Pons (tissue), 1 donor: ENCODE measurements at regions not wholly inside any gene's neighbourhood (a gene's known extent, or its start where the extent isn't known, plus 50 kb on each side); places are given as distances from the start of the nearest gene placed in this dataset.
"Not testable (repeated sequence)": the region's sequence is repeated elsewhere in the genome, so short reads cannot be mapped to it uniquely, and the experiment has no call there.

Experiments used
- DNase-seq: peaks from one replicate; pipeline ENCODE4 v3.0.0-alpha.2; 2016; ENCODE audit warnings: low spot score

DNA sequence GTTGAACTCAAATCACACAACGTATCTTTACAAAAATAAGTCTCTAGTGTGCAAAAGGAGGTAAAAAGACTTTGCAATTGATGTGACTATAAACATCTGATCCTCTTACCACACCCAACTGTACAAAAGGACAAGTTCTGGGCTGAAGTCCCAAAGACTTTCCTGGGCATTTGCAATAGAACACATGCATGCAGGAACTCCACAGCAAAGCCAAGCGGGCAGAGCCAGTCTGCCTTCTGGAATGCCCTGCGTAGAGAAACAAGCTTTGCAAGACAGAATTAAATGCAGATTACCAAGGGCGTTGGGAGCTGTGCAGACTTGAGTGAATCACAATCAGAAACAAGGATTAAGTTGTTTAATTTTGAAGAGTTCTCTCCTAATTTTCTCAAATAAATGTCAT lies 208.4 kb upstream of the ZNF521 start:
- peak; percentile 23 for DNase-seq

DNA sequence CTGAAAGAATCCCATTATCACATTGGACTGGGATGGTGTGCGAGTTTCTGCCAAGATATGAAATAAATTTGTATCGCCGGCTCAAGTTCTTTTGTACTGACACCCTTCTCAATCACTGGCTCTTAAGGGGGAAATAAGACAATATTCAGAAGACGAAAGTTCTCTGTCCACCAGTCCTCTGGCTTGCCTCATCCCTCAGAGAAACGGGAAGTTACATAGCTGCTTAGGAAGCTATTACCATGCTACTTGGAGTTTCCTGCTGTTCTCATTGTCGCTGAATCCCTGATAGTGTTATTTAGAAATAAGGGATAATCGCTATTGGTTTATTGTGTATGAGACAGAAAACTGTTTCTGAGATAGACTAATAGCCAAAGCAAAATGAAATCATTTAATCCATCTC lies 205.0 kb upstream of the ZNF521 start:
- no peak for DNase-seq

DNA sequence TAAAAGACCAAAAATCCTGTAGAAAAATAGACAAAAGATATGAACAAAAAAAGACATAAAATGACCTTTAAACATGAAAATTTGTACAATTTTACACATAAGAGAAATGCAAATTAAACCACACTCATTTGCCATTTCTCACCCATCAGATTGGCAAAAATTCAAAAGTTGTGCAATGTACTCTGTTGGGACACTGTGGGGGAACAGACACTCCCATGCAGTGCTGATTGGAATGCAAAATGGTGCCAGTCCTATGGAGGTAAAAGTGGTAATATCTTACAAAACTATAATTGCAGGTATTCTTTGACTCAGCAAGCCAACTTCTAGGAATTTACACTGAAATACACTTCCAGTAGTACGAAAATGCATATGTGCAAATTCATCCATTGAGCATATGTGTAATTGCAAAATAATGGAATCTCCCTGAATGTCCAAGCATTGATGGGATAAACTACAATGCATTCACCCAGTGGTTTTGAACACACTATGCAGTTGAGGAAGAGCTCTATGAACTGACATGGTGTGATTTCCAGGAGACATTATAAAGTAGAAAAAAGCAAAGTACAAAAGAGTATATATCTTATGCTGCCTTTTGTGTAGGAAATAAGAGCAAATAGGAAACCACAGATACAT lies 201.8 kb upstream of the ZNF521 start:
- DNase-seq = no peak

DNA sequence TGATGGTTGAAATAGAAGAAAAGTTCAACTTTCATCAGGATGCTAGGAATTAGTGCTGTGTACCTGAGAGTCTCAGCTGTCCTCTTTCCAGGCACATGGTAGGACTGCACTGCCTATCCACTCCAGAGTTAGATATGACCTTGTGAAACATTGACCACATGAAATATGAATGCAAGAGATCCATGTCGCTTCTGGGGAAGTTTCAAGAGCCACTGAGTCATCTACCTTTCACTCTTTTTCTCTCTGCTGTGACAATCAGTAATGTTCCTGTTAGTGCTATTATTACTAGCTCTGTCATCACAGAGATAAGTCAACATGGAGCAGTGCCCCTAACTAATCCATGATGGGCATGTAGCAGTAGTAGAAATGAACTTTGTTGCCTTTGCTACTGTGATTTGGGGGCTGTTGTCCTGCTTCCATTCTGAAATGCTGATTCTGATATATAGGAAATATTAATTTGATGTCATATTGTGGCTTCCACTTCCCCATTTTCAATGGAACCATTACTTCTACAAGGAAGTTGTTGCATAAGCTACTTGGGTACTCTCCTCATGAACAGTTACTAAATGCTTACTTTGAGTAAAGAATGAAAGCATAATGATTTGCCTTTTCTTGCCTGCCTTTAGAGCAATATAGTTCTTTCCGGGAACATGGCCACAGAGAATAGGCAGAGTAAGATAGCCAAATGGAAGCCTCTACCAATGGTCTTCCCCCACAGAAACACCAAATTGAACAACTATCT lies 192.8 kb upstream of the ZNF521 start:
- no peak for DNase-seq

DNA sequence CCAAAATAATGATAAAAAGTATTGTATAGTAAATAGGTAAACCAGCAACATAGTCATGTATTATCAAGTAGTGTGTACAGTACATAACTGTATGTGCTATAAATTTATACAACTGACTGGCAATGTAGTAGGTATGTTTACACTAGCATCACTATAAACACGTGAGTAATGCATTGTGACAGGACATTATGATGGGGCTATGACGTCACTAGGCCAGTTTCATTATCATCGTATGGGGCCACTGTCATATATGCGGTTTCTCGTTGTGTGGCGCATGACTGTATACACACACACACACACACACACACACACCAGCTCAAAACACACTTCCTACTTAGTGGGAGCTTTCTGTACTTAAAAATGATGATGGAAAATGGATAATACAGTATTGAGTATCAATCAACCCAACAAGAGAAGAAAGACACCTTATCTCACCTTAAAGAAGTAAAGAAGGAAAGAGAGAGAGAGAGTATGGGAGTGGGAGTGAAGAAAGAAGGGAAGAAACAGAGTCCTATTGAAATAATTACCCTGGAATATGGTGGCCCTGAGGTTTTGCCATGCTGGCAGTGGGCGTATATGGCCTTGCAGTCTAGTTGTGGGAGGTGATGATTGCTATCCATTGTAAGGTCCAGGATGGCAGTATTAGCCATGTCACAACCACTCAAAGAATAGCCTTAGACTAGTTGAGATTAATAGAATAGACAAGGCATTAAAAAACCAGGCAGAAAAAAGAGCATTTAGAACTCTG lies 186.4 kb upstream of the ZNF521 start:
- DNase-seq = no peak

DNA sequence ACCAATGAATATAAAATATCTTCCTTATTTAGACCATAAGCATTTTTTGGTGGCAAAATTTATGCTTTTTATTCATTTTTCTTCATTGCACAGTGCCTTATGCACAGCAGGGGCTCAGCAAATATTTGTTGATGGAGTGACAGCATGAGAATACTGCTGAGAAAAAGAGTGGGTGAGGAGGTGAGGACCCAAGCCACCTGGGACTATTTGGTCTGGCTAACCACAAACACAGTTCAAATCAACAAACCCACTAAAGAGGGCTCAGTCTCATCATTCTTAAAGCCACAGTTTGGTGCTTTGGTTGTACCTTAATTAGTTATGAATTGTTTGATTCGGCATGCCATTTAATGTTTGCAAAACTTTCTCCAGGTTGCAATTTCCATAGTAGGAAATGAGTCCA lies 183.5 kb upstream of the ZNF521 start:
- DNase-seq = no peak

DNA sequence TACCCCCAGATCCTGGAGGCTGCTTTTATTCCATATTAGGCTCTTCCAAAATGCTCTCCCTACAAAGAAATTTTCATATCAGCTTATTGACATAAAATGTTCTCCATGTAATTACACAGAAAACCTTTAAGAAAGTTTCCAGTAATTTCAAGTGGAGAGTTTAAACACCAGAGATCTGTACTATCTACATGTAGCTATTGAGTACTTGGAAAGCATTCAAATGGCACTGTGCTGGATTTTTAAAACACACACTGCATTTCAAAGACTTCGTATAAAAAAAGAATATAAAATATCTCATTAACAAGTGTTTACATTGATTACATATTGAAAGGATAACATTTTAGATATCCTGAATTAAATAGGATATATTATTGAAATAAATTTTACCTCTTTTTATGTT lies 182.4 kb upstream of the ZNF521 start:
- DNase-seq = no peak

DNA sequence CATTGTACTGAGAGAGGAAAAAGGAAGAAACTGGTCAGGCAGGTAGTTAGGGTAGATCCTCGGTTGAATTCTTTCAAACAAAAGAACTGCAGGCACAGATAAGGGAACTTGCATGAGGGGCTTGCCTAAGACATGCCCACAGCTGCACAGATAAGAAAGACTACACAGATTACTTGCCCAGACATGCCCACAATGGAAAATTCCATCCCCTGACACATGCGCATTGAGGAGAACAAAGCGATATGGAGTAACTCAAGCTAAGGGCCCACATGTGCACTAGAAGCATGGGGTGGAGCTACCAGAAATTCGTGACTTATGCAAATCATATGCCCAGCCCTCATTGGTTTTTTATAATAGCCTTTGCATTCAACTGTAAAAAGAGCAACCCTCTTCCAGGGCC lies 181.3 kb upstream of the ZNF521 start:
- DNase-seq = no peak

DNA sequence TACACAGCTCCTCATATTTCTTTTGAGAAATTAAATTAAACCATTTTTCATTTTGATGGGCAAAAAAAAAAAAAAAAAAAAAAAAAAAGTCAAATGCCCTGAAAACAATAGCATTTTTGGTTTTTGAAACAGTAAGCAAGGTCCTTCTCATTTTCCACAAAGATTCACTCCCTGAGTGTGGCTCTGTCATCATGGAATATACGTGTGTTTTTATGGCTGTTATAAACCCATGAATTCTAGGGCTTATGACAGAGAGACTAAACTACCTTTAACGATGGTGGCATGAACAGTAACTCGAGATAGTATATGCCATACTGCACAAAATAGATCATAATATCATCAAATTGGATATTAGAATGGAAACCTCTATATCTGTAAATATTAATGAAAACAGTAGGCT lies 179.2 kb upstream of the ZNF521 start:
- no peak for DNase-seq

DNA sequence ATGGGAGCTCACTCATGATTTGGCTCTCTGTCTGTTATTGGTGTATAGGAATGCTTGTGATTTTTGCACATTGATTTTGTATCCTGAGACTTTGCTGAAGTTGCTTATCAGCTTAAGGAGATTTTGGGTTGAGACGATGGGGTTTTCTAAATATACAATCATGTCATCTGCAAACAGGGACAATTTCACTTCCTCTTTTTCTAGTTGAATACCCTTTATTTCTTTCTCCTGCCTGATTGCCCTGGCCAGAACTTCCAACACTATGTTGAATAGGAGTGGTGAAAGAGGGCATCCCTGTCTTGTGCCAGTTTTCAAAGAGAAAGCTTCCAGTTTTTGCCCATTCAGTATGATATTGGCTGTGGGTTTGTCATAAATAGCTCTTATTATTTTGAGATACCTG lies 173.8 kb upstream of the ZNF521 start:
- not testable (repeated sequence) for DNase-seq

DNA sequence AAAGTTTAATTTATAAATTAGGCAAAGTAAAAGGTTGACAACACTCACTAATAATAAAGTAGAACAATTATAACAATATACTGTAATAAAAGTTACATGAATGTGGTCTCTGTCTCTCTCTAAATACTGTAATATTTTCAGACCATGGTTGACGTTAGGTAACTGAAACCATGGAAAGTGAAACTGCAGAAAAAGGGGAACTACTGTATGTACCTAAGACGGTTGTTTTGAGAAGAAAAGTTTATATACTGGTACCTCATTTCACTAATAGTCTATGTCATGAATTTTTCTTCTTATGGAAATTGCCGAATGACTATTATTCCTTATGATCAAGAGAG lies 166.7 kb upstream of the ZNF521 start:
- no peak for DNase-seq

DNA sequence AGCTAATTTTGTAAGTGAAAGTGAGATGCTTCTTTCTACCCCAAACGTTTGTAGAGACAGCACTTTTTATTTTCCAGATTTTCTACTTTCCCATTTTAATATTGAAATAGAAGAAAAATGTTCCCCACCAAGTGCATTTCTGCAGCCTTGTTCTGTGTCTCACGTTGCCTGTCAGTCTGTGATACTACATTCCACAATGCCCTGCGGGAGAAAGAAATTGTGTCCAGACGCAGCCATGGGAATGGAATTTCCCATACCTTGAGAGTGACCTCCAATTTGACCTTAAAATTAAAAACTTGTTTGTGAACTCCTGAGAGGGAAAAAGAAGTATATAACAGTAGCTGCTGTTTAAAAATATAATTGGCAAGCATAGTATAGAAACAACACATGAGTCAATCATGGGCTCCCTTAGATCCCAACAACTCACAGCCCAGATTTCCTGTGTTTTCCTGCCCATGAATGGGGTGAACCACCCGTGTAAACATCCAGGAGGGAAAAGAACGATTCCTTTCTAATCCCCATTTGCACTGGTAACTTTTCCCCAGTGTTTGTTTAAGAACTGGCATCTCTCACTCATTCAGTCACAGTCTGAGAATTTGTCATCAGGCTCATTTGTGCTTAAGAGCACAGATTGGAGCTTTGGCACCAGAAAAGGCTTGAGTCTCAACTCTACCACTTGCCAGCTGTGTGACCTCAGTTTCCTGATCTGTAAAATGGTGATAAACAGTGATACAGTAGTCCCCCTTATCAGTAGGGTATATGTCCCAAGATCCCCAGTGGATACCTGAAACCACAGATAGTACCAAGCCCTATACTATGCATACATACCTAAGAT lies 166.1 kb upstream of the ZNF521 start:
- DNase-seq = no peak

DNA sequence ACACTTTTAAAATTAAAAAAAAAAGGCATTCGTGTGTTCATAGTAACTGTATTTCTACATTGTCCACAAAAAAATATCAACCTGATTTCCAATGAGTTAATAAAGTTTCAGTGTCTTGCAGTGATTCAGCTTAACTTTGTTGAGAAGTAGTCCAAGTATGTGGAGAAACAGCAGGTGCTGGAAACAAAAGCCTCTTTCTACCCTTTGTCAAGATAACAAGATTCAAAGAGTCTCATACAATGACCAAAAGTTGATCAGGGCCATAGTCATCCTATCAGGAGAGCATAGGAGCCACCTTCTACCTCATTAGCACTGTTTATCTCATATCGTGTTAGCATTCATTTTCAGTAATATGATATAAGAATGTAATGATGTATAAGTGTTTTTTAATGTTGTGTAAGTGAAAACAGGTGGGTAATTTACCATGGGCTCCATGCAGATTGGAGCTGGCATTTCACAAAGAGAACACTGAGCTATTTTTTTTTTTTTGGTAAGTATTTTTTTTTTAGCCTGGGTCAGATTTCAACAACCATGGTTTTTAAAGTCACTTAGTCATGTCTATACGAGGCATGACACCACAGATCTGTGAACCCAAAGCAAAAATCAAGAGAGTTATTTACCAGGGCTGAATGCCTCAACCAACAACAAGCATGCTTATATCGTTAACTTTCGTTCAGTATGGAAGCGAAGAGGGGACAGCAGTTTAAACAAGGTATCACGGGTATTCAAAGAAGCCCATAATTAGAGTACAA lies 165.0 kb upstream of the ZNF521 start:
- DNase-seq = no peak

DNA sequence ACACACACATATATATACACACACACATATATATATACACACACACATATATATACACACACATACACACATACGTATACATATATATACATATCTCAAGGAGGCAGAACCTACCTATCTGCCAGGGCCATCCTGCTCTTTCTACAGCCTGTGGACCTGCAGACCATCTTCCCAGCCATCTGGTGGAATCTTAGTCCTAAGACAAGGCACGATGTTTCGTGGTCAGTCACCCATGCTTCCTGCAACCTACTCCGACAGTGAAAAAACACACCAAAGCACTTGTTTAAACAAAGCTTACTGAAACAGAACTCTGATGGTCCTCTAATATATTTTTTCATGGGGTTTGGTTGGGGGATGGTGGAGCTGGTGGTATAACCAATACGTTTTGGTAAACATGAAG lies 164.2 kb upstream of the ZNF521 start:
- no peak for DNase-seq

DNA sequence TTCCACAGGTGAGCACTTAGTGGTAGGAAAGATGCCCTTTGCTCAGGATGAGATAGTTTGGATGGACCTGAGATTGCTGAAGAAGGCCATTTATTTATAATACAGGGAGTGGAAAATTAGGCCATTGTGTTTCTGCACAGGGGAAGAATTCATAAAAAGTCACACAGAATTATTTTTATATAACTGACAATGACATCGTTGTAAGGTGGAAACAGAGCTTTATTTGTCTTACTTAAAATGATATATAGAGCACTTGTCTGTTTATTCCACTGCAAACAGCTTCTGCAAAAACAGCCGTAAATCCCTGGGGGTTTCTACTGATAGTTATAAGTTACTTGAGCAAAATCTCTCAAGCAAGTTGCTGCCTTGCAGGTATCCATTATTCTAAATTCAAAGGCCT lies 158.1 kb upstream of the ZNF521 start:
- DNase-seq = peak; percentile 73

DNA sequence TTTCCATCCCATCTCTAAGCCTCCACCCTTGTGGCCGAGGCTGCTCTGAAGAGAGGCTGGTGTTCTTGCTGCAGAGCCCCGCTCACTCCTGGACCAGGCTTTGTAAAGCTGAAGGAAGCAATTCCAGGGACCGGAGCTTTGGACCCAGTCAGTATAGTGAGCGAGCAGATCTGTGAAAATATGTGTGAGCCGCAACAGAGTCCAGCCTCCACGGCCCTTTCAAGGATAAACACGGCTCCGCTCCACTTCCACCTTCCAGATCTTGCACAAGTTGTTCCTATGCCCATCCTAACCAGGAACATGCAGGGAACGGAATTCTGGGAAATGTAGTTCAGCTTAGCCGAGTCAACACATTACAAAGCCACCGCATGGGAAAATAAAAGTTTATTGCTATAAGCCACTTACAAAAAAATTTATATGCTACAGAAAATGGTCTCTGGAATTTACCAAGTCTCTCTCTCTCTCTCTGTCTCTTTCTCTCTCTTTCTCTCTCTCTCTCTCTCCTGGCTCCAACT lies 151.7 kb upstream of the ZNF521 start:
- peak; percentile 85 for DNase-seq

DNA sequence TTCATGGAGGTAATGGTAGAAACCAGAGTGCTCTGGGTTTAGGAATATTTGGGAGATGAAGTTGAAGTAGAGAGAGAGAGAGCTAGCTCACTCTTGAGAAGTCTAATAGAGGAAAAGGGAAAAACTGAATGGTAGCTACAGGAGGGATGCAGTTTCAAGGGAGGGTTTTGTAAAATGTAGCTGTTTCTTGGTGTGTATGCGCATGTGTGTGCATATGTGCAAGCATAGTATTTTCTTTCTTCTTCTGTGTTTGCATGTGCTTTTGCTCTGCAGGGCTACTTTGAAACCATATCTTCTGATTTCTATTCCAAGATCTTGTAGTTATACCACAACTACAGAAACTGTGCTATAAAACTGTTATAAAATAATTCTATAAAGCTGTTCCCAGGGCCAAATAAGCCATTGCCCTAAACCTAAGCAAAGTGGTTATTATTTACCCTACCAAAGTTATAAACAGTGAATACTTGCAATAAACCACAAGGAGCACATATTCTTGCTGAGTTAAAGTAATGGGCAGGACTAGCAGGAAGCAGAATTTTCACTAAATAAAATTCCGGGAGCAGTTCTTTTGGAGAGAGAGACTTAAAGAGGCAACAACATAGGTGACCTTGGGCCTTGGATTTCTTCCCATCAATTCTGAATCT lies 145.3 kb upstream of the ZNF521 start:
- no peak for DNase-seq

DNA sequence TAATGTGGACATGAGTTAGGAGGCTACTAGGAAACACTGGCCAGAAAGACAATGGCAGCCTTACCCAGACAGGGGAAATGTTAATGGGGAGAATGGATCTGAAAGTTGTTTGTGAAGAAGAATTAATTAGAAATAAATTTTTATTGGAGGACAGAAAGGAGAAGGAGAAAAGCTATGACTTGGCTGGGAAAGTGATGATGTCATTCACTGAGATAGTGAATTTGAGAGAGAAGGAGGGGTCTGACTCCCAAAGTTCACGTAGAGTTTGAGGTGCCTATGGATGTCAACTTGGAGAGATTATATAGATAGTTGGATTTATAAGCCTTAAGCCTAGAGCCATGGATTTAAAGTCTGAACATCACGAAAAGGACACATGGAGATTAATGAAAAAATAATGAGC lies 144.6 kb upstream of the ZNF521 start:
- no peak for DNase-seq

DNA sequence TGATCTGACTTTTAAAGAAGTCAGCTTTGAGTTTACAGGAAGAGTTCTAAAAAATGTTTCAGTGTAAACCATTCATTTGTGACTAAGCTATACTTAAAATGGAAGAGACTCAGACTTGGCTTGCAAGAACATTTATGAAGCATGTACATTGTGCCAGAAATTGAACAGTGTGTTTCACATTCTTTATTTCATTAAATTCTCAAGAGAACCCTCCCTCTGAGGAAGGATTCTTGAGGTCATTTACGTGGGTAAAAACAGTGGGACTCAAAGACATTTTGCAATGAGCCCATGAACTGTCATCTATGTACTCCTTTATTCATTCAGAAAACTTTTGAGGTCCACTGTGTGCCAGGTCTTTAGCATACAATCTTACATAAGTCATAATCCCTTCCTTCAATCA lies 143.6 kb upstream of the ZNF521 start:
- DNase-seq = no peak

DNA sequence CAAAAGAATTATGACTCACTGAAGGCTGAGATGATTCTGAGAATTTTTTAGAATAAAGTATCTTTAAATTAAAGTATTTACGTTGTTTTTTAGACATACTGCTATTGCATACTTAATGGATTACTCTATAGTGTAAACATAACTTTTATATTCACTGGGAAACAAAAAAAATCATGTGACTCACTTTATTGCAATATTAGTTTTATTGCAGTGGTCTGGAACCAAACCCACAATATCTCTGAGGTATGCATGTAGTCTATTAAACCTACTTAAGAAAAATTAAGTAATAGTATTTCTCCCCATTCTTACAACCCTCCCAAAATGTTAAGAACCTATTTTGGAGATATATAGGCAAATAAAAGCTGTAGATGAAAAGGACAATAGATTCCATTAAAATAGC lies 142.9 kb upstream of the ZNF521 start:
- no peak for DNase-seq

DNA sequence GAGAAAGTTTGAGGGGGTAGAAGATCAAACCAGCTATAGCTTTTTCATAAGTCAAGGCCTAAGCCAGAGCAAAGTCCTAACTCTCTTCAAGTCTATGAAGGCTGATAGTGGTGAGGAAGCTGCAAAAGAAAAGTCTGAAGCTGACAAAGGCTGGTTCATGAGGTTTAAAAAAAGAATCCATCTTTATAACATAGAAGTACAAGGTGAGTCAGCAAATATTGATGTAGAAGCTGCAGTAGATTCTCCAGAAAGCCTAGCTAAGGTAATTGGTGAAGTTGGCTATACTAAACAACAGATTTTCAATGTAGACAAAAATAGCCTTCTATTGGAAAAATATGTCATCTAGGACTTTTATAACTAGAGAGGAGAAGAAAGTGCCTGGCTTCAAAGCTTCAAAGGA lies 141.4 kb upstream of the ZNF521 start:
- DNase-seq = no peak
